Lung (tissue), 11 donors: ENCODE measurements at regions not wholly inside any gene's neighbourhood (a gene's known extent, or its start where the extent isn't known, plus 50 kb on each side); places are given as distances from the start of the nearest gene placed in this dataset.

Experiments used
- ATAC-seq: fragments of 200-7000 bp; cut with Tn5 transposase; one replicate; pipeline ENCODE4 v1.9.1; 2020; ENCODE audit warnings: moderate number of reproducible peaks; ENCODE audit not compliant: insufficient read depth, low FRiP score
- DNase-seq, 3 donors: peaks; one replicate each; pipeline ENCODE4 v3.0.0-alpha.2; 2013 to 2017
- H3K27ac ChIP-seq, 2 donors: one replicate each; pipeline ENCODE4 v1.5.1; 2013; ENCODE audit warnings: mild to moderate bottlenecking in 2 of 2, moderate library complexity in 2 of 2, control low read depth in 1 of 2, inconsistent platforms in 1 of 2, low read depth in 1 of 2, low read length in 1 of 2
- H3K27me3 ChIP-seq, 3 donors: one replicate each; pipeline ENCODE4 v1.5.1; 2013; ENCODE audit warnings: low read length in 2 of 3; ENCODE audit not compliant: control insufficient read depth in 3 of 3, insufficient read depth in 3 of 3
- H3K36me3 ChIP-seq, 4 donors: one replicate each; pipeline ENCODE4 v1.5.1; 2013; ENCODE audit warnings: low read length in 4 of 4, mild to moderate bottlenecking in 1 of 4, moderate library complexity in 1 of 4; ENCODE audit not compliant: control insufficient read depth in 4 of 4, insufficient read depth in 4 of 4
- H3K4me1 ChIP-seq, 5 donors: one replicate each; pipeline ENCODE4 v1.5.1; 2013; ENCODE audit warnings: low read length in 5 of 5, mild to moderate bottlenecking in 2 of 5, moderate library complexity in 1 of 5; ENCODE audit not compliant: control insufficient read depth in 5 of 5, insufficient read depth in 5 of 5
- H3K4me3 ChIP-seq: one replicate; pipeline ENCODE4 v1.5.1; 2013; ENCODE audit warnings: mild to moderate bottlenecking, control low read depth, moderate library complexity
- H3K9ac ChIP-seq, 2 donors: one replicate each; pipeline ENCODE4 v1.5.1; 2013; ENCODE audit warnings: low read length in 2 of 2, control low read depth in 1 of 2; ENCODE audit not compliant: insufficient read depth in 1 of 2
- H3K9me3 ChIP-seq, 4 donors: one replicate each; pipeline ENCODE4 v1.5.1; 2013; ENCODE audit warnings: low read length in 3 of 4, mild to moderate bottlenecking in 1 of 4, moderate library complexity in 1 of 4; ENCODE audit not compliant: control insufficient read depth in 4 of 4, insufficient read depth in 3 of 4
- CTCF ChIP-seq: IDR thresholded peaks from 2 replicates; pipeline ENCODE4 v1.5.1; 2012; ENCODE audit warnings: mild to moderate bottlenecking; ENCODE audit errors: control extremely low read depth, extremely low read depth
- WGBS, 2 donors: extraction: QIAGEN DNeasy Blood & Tissue Kit; methylation state at CpG; one replicate each; pipeline ENCODE4 v1.1.7; 2013; 5-methylcytosine and 5-hydroxymethylcytosine counted together
- donor health status: control.
- donor health status: control.
- donor health status: Bipolar disorder and iron deficiency.
- donor health status: healthy.
- donor health status: DM: yes; HTN: yes; CAD: no.

- no peak for ATAC-seq
- no peak overlapping the region for H3K27ac ChIP-seq
Measured at GRCh38 chr10:10658172-10658785, 359.4 kb upstream of the CELF2 start.

GRCh38 chr10:10660054-10660453 lies 357.6 kb upstream of the CELF2 start:
- Histone ChIP-seq H3K4me3 (no peak overlapping the region), H3K9ac (no peak overlapping the region), H3K4me1 (peaks cover 0 to 48% (median 2%) of the 10 kb centered on the region in 5 donors), H3K36me3 (no peaks in the 10 kb centered on the region), H3K9me3 (peaks cover 0 to 2% (median 0%) of the 10 kb centered on the region in 4 donors), H3K27me3 (no peaks in the 10 kb centered on the region), H3K27ac (no peak overlapping the region)
- no peak for ATAC-seq
- 95 to 100% methylated on average over 1 of the region's 1 CpG for WGBS, 2 donors
- TF ChIP-seq CTCF: no peak
- no peak for DNase-seq

More at GRCh38 chr10:10658172-10658785, 359.4 kb upstream of the CELF2 start:
- DNase-seq: peak in 2 of 3 donors; percentile 92 to 93
- no peaks in the 10 kb centered on the region for H3K27me3 ChIP-seq
- H3K9ac ChIP-seq: no peak overlapping the region
- peaks cover 0 to 2% (median 0%) of the 10 kb centered on the region in 4 donors for H3K9me3 ChIP-seq
- TF ChIP-seq CTCF: no peak
- H3K4me3 ChIP-seq: no peak overlapping the region
- H3K36me3 ChIP-seq: no peaks in the 10 kb centered on the region
- H3K4me1 ChIP-seq: peaks cover 0 to 39% (median 2%) of the 10 kb centered on the region in 5 donors

GRCh38 chr10:10661176-10661575 lies 356.5 kb upstream of the CELF2 start:
- no peak for TF ChIP-seq CTCF
- Histone ChIP-seq H3K4me3 (no peak overlapping the region), H3K27ac (no peak overlapping the region), H3K9ac (no peak overlapping the region), H3K36me3 (no peaks in the 10 kb centered on the region), H3K4me1 (peaks cover 0 to 52% (median 2%) of the 10 kb centered on the region in 5 donors), H3K27me3 (no peaks in the 10 kb centered on the region), H3K9me3 (peaks cover 0 to 2% (median 0%) of the 10 kb centered on the region in 4 donors)
- 57 to 74% methylated on average over 4 of the region's 4 CpGs for WGBS, 2 donors
- ATAC-seq: no peak
- peak in 2 of 3 donors; percentile 61 to 62 for DNase-seq
